Stomach (tissue), 4 donors: ENCODE measurements at regions not wholly inside any gene's neighbourhood (a gene's known extent, or its start where the extent isn't known, plus 50 kb on each side); places are given as distances from the start of the nearest gene placed in this dataset.

Source experiments
- CTCF ChIP-seq, 7 experiments: fragments of 450-650 bp in 4 of 7; fragments of 200-600 bp in 3 of 7; sonication (generic) in 3 of 7; IDR thresholded peaks; one replicate each; pipeline ENCODE4 v1.5.1; 2016 to 2019; ENCODE audit warnings: antibody characterized with exemption in 7 of 7, control low read depth in 2 of 7, mild to moderate bottlenecking in 1 of 7
- POLR2A ChIP-seq, 4 donors: fragments of 450-650 bp; IDR thresholded peaks; one replicate each; pipeline ENCODE4 v1.6.1; 2016; ENCODE audit warnings: antibody characterized with exemption in 4 of 4, control low read depth in 2 of 4, mild to moderate bottlenecking in 1 of 4, moderate library complexity in 1 of 4

- TF ChIP-seq POLR2A (IDR thresholded peaks at IDR 0.05) (no peak), CTCF (IDR thresholded peaks at IDR 0.05) (no peak)
Measured at GRCh38 chr12:94790825-94791224, 140.5 kb upstream of the TMCC3 start.
